ENCODE measurements at regions not wholly inside any gene's neighbourhood (a gene's known extent, or its start where the extent isn't known, plus 50 kb on each side); places are given as distances from the start of the nearest gene placed in this dataset.

- no peak overlapping the region for H3K4ac ChIP-seq (ENCODE audit: low read depth, low read length)
- H3K27ac ChIP-seq (ENCODE audit: insufficient read length, low read depth, low read length) = no peak overlapping the region
- H4K20me1 ChIP-seq (ENCODE audit: control insufficient read depth, insufficient read depth, insufficient read length) = no peaks in the 10 kb centered on the region
- no peaks in the 10 kb centered on the region for H3K9me3 ChIP-seq (ENCODE audit: control insufficient read depth, low read depth, low read length)
- no peak overlapping the region for H3K56ac ChIP-seq (ENCODE audit: insufficient read length, low read depth, low read length)
- no peak overlapping the region for H3K9ac ChIP-seq (ENCODE audit: extremely low read depth, insufficient read length, low read length)
- H3K27ac Mint-ChIP-seq = no peak overlapping the region
- no peak overlapping the region for H4K5ac ChIP-seq (ENCODE audit: insufficient read length, low read depth, low read length)
- no CpG with 5 or more reads among the region's 12 CpGs for WGBS (ENCODE audit: extremely low coverage, insufficient read length, low lambda C conversion rate)
- no peak overlapping the region; the same call in 1 of the 2 replicates for H3K14ac ChIP-seq (ENCODE audit: insufficient read depth, low read length)
- no peak overlapping the region for H2AK5ac ChIP-seq (ENCODE audit: insufficient read length, low read length)
- H3K27me3 ChIP-seq (ENCODE audit: insufficient read depth, low read length) = no peaks in the 10 kb centered on the region
- peaks cover 3% of the 10 kb centered on the region for H3K23me2 ChIP-seq (ENCODE audit: insufficient read length, low read depth, low read length, poor library complexity, severe bottlenecking)
- no peaks in the 10 kb centered on the region for H3K36me3 Mint-ChIP-seq (ENCODE audit: insufficient read depth in 1 of 3, low read depth in 3 of 3)
- no peak for DNase-seq
- H2BK20ac ChIP-seq (ENCODE audit: low read depth, low read length, poor library complexity, severe bottlenecking) = no peak overlapping the region
- H2AFZ ChIP-seq (ENCODE audit: low read length) = no peak overlapping the region
- no peak overlapping the region for H2BK120ac ChIP-seq (ENCODE audit: low read depth, low read length, poor library complexity, severe bottlenecking)
- H4K8ac ChIP-seq (replicated peaks; ENCODE audit: insufficient read length, low read depth, low read length) = no peak overlapping the region
- H3K18ac ChIP-seq (ENCODE audit: insufficient read length, low read depth, low read length) = no peak overlapping the region
- H3K79me2 ChIP-seq (ENCODE audit: insufficient read depth, low read length) = no peaks in the 10 kb centered on the region
- no peaks in the 10 kb centered on the region for H3K79me1 ChIP-seq (ENCODE audit: insufficient read depth, low read depth, low read length, poor library complexity, severe bottlenecking)
- no peak for TF ChIP-seq CTCF (conservative IDR thresholded peaks at IDR 0.05)
- H2BK12ac ChIP-seq (ENCODE audit: insufficient read length, low read depth, low read length) = no peak overlapping the region
- H3K4me1 ChIP-seq (ENCODE audit: insufficient read depth, low read length) = no peaks in the 10 kb centered on the region; the same call in 1 of the 2 replicates
- H4K91ac ChIP-seq (ENCODE audit: insufficient read length, low read depth, low read length) = no peak overlapping the region
- H3K27me3 Mint-ChIP-seq (ENCODE audit: low read depth) = peaks cover 3% of the 10 kb centered on the region
- peaks cover 12 to 18% of the 10 kb centered on the region in 2 experiments for H3K4me1 Mint-ChIP-seq
- H3K23ac ChIP-seq (ENCODE audit: insufficient read length, low read depth, low read length) = no peak overlapping the region
- H2BK15ac ChIP-seq (ENCODE audit: low read depth, low read length) = no peak overlapping the region
- H3T11ph ChIP-seq (ENCODE audit: low read length) = no peak overlapping the region
- H3K4me2 ChIP-seq (ENCODE audit: insufficient read depth, insufficient read length, low read length) = no peak overlapping the region
- H3K4me3 Mint-ChIP-seq = no peak overlapping the region
- no peaks in the 10 kb centered on the region for H3K9me3 Mint-ChIP-seq
- no peak overlapping the region for H2BK5ac ChIP-seq (ENCODE audit: insufficient read length, low read length)
These were observed 55.7 kb upstream of the CLDN5 start for GRCh38 chr22:19579880-19580279.

Measured in H9 (cell line).